ENCODE measurements at regions not wholly inside any gene's neighbourhood (a gene's known extent, or its start where the extent isn't known, plus 50 kb on each side); places are given as distances from the start of the nearest gene placed in this dataset.

GRCh38 chr7:108809356-108809755 is 239.7 kb downstream of the DNAJB9 start:
- no peak for TF ChIP-seq POLR2AphosphoS5 (IDR thresholded peaks at IDR 0.05; ENCODE audit: low read depth, low read length)
- TF ChIP-seq POLR2A (IDR thresholded peaks at IDR 0.05; ENCODE audit: low read depth, low read length), result no peak
- TF ChIP-seq TAF1 (IDR thresholded peaks at IDR 0.05; ENCODE audit: low read depth, low read length), result no peak

All from GM12891 (cell line).